Endothelial cell of umbilical vein (primary cell): ENCODE measurements at regions not wholly inside any gene's neighbourhood (a gene's known extent, or its start where the extent isn't known, plus 50 kb on each side); places are given as distances from the start of the nearest gene placed in this dataset.

Experiments used
- EZH2 ChIP-seq: IDR thresholded peaks from 2 replicates; pipeline ENCODE4 v1.6.1; 2012; ENCODE audit warnings: borderline replicate concordance, low read depth, mild to moderate bottlenecking, moderate library complexity, low read length, inconsistent platforms; ENCODE audit not compliant: severe bottlenecking
- FOS ChIP-seq: IDR thresholded peaks from 2 replicates; pipeline ENCODE4 v1.6.1; 2011; ENCODE audit warnings: mild to moderate bottlenecking, low read length, moderate library complexity, borderline replicate concordance; ENCODE audit not compliant: insufficient read depth
- GATA2 ChIP-seq: IDR thresholded peaks from 2 replicates; pipeline ENCODE4 v1.7.0; 2011; ENCODE audit warnings: low read depth, mild to moderate bottlenecking, moderate library complexity, mixed read lengths, low read length; ENCODE audit not compliant: insufficient read length, insufficient read depth
- JUN ChIP-seq: IDR thresholded peaks from 2 replicates; pipeline ENCODE4 v1.6.1; 2011; ENCODE audit warnings: borderline replicate concordance, low read depth; ENCODE audit not compliant: insufficient read length, insufficient read depth
- MAX ChIP-seq: IDR thresholded peaks from 2 replicates; pipeline ENCODE4 v1.6.1; 2011; ENCODE audit not compliant: insufficient read depth, insufficient read length
- MYC ChIP-seq: IDR thresholded peaks from one replicate; pipeline ENCODE4 v1.6.1; 2011; ENCODE audit warnings: mild to moderate bottlenecking, low read depth, low read length
- POLR2A ChIP-seq: IDR thresholded peaks from 2 replicates; pipeline ENCODE4 v1.6.1; 2012; ENCODE audit warnings: low read depth, mild to moderate bottlenecking, control low read depth, low read length
- POLR2AphosphoS5 ChIP-seq: IDR thresholded peaks from 2 replicates; pipeline ENCODE4 v1.6.1; 2012; ENCODE audit warnings: low read depth, mild to moderate bottlenecking, control low read depth, low read length, moderate library complexity; ENCODE audit not compliant: insufficient read depth
- TF ChIP-seq, protein P1 (sequence below), 2 donors: IDR thresholded peaks; 1 replicate in 1 of 2; 2 replicates in 1 of 2; pipeline ENCODE4 v1.5.1; 2011; ENCODE audit warnings: low read length in 2 of 2, mild to moderate bottlenecking in 2 of 2, moderate library complexity in 2 of 2, control low read depth in 1 of 2, inconsistent platforms in 1 of 2, low read depth in 1 of 2; ENCODE audit not compliant: insufficient read depth in 1 of 2; ENCODE audit errors: extremely low read depth in 1 of 2

DNA sequence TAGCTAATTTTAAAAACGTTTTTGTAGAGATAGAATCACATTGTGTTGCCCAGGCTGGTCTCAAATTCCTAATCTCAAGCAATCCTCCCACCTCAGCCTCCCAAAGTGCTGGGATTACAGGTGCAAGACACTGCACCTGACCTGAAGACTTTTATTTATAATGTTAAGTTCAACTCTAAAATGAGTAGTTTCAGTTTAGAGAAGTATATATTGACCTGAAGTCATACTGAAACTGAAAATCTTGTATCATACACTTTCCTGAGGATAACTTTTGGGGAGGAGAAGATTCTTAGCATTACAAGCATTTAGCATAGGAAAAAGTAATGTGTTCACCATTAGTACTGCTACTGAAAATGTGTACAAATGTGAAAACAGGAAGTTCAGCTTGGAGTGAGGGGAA, 249.3 kb downstream of the CASP12 start:
- TF ChIP-seq POLR2A (no peak), EZH2 (no peak), MAX (no peak), POLR2AphosphoS5 (no peak), MYC (no peak), JUN (no peak), GATA2 (no peak), FOS (no peak)
- TF ChIP-seq, protein P1, sequence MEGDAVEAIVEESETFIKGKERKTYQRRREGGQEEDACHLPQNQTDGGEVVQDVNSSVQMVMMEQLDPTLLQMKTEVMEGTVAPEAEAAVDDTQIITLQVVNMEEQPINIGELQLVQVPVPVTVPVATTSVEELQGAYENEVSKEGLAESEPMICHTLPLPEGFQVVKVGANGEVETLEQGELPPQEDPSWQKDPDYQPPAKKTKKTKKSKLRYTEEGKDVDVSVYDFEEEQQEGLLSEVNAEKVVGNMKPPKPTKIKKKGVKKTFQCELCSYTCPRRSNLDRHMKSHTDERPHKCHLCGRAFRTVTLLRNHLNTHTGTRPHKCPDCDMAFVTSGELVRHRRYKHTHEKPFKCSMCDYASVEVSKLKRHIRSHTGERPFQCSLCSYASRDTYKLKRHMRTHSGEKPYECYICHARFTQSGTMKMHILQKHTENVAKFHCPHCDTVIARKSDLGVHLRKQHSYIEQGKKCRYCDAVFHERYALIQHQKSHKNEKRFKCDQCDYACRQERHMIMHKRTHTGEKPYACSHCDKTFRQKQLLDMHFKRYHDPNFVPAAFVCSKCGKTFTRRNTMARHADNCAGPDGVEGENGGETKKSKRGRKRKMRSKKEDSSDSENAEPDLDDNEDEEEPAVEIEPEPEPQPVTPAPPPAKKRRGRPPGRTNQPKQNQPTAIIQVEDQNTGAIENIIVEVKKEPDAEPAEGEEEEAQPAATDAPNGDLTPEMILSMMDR (IDR thresholded peaks at IDR 0.05; ENCODE audit: extremely low read depth in 1 of 2, insufficient read depth in 1 of 2, low read depth in 1 of 2, low read length in 2 of 2) = no peak
